Transverse colon (tissue), 3 donors: ENCODE measurements at regions not wholly inside any gene's neighbourhood (a gene's known extent, or its start where the extent isn't known, plus 50 kb on each side); places are given as distances from the start of the nearest gene placed in this dataset.

Experiments used
- POLR2A ChIP-seq: fragments of 450-650 bp; IDR thresholded peaks from one replicate; pipeline ENCODE4 v1.6.1; 2016; ENCODE audit warnings: antibody characterized with exemption, mild to moderate bottlenecking, moderate library complexity
- TF ChIP-seq, protein P1 (sequence below), 5 experiments: fragments of 200-600 bp in 3 of 5; fragments of 450-650 bp in 2 of 5; sonication (generic) in 3 of 5; IDR thresholded peaks; 1 replicate in 2 of 5; 2 replicates in 3 of 5; pipeline ENCODE4 v1.5.1; 2016 to 2017; ENCODE audit warnings: antibody characterized with exemption in 5 of 5, inconsistent platforms in 3 of 5, mild to moderate bottlenecking in 2 of 5, moderate library complexity in 1 of 5

DNA sequence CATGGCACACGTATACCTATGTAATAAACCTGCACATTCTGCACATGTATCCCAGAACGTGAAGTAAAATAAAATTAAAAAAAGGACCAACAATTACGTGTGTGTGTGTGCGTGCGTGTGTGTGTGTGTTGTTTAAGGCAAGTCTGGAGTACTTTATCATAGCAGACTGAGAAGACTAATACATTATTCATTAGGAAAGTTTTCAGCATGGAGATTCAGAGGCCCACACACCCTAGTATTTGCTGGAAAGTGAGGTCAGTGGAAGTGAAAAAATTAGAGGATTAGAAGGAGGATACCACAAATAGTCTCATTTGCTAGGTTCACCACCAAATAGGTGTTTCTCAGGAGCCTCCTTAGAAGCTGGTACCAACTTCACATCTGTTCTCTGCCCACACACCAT, 457.1 kb upstream of the CPEB2 start:
- TF ChIP-seq, protein P1, sequence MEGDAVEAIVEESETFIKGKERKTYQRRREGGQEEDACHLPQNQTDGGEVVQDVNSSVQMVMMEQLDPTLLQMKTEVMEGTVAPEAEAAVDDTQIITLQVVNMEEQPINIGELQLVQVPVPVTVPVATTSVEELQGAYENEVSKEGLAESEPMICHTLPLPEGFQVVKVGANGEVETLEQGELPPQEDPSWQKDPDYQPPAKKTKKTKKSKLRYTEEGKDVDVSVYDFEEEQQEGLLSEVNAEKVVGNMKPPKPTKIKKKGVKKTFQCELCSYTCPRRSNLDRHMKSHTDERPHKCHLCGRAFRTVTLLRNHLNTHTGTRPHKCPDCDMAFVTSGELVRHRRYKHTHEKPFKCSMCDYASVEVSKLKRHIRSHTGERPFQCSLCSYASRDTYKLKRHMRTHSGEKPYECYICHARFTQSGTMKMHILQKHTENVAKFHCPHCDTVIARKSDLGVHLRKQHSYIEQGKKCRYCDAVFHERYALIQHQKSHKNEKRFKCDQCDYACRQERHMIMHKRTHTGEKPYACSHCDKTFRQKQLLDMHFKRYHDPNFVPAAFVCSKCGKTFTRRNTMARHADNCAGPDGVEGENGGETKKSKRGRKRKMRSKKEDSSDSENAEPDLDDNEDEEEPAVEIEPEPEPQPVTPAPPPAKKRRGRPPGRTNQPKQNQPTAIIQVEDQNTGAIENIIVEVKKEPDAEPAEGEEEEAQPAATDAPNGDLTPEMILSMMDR (IDR thresholded peaks at IDR 0.05) = no peak
- TF ChIP-seq POLR2A = no peak
